D721Med (cell line): ENCODE measurements at regions not wholly inside any gene's neighbourhood (a gene's known extent, or its start where the extent isn't known, plus 50 kb on each side); places are given as distances from the start of the nearest gene placed in this dataset.
"Not testable (repeated sequence)": the region's sequence is repeated elsewhere in the genome, so short reads cannot be mapped to it uniquely, and the experiment has no call there.

Experiments
- DNase-seq: peaks from one replicate; pipeline ENCODE4 v3.0.0; 2011; ENCODE audit warnings: low spot score; ENCODE audit not compliant: insufficient read length
- FAIRE-seq: peaks from 2 replicates; lab custom pipeline; 2011; peaks lifted over from hg19 to GRCh38; lab: Jason Lieb, UNC
- CTCF ChIP-seq: IDR thresholded peaks from 2 replicates; pipeline ENCODE4 v1.5.1; 2012; ENCODE audit warnings: mild to moderate bottlenecking, control low read depth; ENCODE audit not compliant: insufficient read depth; ENCODE audit errors: missing control alignments

GRCh38 chr17:62156949-62157348 is 91.9 kb upstream of the MED13 start:
- no peak for TF ChIP-seq CTCF
- no peak for DNase-seq
- FAIRE-seq = no peak

GRCh38 chr17:62154909-62155308 is 89.8 kb upstream of the MED13 start:
- no peak for DNase-seq
- FAIRE-seq = no peak
- no peak for TF ChIP-seq CTCF

- FAIRE-seq (no peak), DNase-seq (no peak)
- TF ChIP-seq CTCF = no peak
Measured at GRCh38 chr17:62150471-62150870, 85.4 kb upstream of the MED13 start.

- no peak for DNase-seq
- TF ChIP-seq CTCF = no peak
- FAIRE-seq = no peak
Measured at GRCh38 chr17:62149961-62150360, 84.9 kb upstream of the MED13 start.

- FAIRE-seq (no peak), DNase-seq (no peak)
- TF ChIP-seq CTCF = no peak
Measured at GRCh38 chr17:62147284-62147683, 82.2 kb upstream of the MED13 start.

GRCh38 chr17:62140836-62141235 is 75.8 kb upstream of the MED13 start:
- TF ChIP-seq CTCF = no peak
- no peak for DNase-seq
- no peak for FAIRE-seq

GRCh38 chr17:62140376-62140775 is 75.3 kb upstream of the MED13 start:
- DNase-seq (no peak), FAIRE-seq (no peak)
- no peak for TF ChIP-seq CTCF

GRCh38 chr17:62139690-62140354 is 74.7 kb upstream of the MED13 start:
- DNase-seq, FAIRE-seq: not testable (repeated sequence)
